HG02970 (cell line): ENCODE measurements at regions not wholly inside any gene's neighbourhood (a gene's known extent, or its start where the extent isn't known, plus 50 kb on each side); places are given as distances from the start of the nearest gene placed in this dataset.
"Not testable (repeated sequence)": the region's sequence is repeated elsewhere in the genome, so short reads cannot be mapped to it uniquely, and the experiment has no call there.

Source experiments
- ATAC-seq: cut with Tn5 transposase; IDR thresholded peaks from one replicate; pipeline ENCODE4 v1.9.1; 2021; ENCODE audit warnings: mild to moderate bottlenecking, moderate library complexity, moderate number of reproducible peaks; ENCODE audit not compliant: unreplicated experiment, low FRiP score

- not testable (repeated sequence) for ATAC-seq
Measured at GRCh38 chr4:150016621-150017020, 61.6 kb upstream of the DCLK2 start.

GRCh38 chr4:150018257-150018656 is 60.0 kb upstream of the DCLK2 start:
- ATAC-seq: no peak

- ATAC-seq: no peak
Measured at GRCh38 chr4:150021483-150021882, 56.8 kb upstream of the DCLK2 start.

- no peak for ATAC-seq
Measured at GRCh38 chr4:150023489-150023888, 54.8 kb upstream of the DCLK2 start.

GRCh38 chr4:150026987-150027386 is 51.3 kb upstream of the DCLK2 start:
- ATAC-seq: not testable (repeated sequence)
